A549 (cell line): ENCODE measurements at regions not wholly inside any gene's neighbourhood (a gene's known extent, or its start where the extent isn't known, plus 50 kb on each side); places are given as distances from the start of the nearest gene placed in this dataset.

Experiments used
- ATAC-seq, 2 experiments: fragments of 200-7000 bp in 1 of 2; fragments of >200 bp in 1 of 2; cut with Nextera tagmentation in 1 of 2; cut with Tn5 transposase in 1 of 2; 3 replicates each; pipeline versions ENCODE4 v1.8.0 to v1.9.1; 2018 to 2020; ENCODE audit warnings: mild to moderate bottlenecking in 1 of 2, moderate library complexity in 1 of 2
- CTCF ChIA-PET: fragments of 300-600 bp; sonication (Branson Sonifier 250); formaldehyde crosslinking; extraction: SDS; loops from one replicate; lab custom pipeline; 2021; ENCODE audit warnings: antibody characterized with exemption, inconsistent platforms; lab: Yijun Ruan, JAX
- POLR2A ChIA-PET: fragments of 350-600 bp; formaldehyde crosslinking; extraction: SDS; loops from one replicate; lab custom pipeline; 2021; ENCODE audit warnings: antibody characterized with exemption, inconsistent platforms; lab: Yijun Ruan, JAX
- DNase-seq, 2 experiments: peaks; one replicate each; pipeline versions ENCODE4 v3.0.0 to v3.0.0-alpha.2; 2011 to 2016; ENCODE audit warnings: low read depth in 1 of 2, low spot score in 1 of 2
- FAIRE-seq: peaks from 2 replicates; lab custom pipeline; 2011; peaks lifted over from hg19 to GRCh38; lab: Jason Lieb, UNC
- H3K27ac ChIP-seq, 2 experiments: fragments of >200 bp; sonication (Bioruptor Twin); formaldehyde crosslinking; 3 replicates each; pipeline ENCODE4 v1.5.1; 2016 to 2017
- H3K4me1 ChIP-seq: fragments of >200 bp; sonication (Bioruptor Twin); formaldehyde crosslinking; 3 replicates; pipeline ENCODE4 v1.6.1; 2016
- H3K4me2 ChIP-seq: fragments of >200 bp; sonication (Bioruptor Twin); formaldehyde crosslinking; 3 replicates; pipeline ENCODE4 v1.6.1; 2016
- H3K4me3 ChIP-seq: fragments of >200 bp; sonication (Bioruptor Twin); formaldehyde crosslinking; 3 replicates; pipeline ENCODE4 v1.5.1; 2016
- H3K9me3 ChIP-seq: fragments of >200 bp; sonication (Bioruptor Twin); formaldehyde crosslinking; 3 replicates; pipeline ENCODE4 v1.6.1; 2016
- CBX2 ChIP-seq: fragments of 200-600 bp; sonication (generic); IDR thresholded peaks from 2 replicates; pipeline ENCODE4 v1.6.1; 2016; ENCODE audit warnings: low read depth, mild to moderate bottlenecking, borderline replicate concordance
- CBX8 ChIP-seq: fragments of 200-600 bp; sonication (generic); IDR thresholded peaks from 2 replicates; pipeline ENCODE4 v1.6.1; 2016
- CHD2 ChIP-seq: fragments of 150-350 bp; IDR thresholded peaks from 2 replicates; pipeline ENCODE4 v1.6.1; 2014; ENCODE audit warnings: low read length; ENCODE audit not compliant: partially characterized antibody
- CHD4 ChIP-seq: fragments of 200-600 bp; sonication (generic); IDR thresholded peaks from 2 replicates; pipeline ENCODE4 v1.6.1; 2016; ENCODE audit warnings: antibody characterized with exemption, mild to moderate bottlenecking, borderline replicate concordance
- EHMT2 ChIP-seq: fragments of 200-600 bp; sonication (generic); IDR thresholded peaks from 2 replicates; pipeline ENCODE4 v1.6.1; 2016; ENCODE audit warnings: antibody characterized with exemption, low read depth, mild to moderate bottlenecking, moderate library complexity
- FOSB ChIP-seq: fragments of 250-450 bp; sonication (Bioruptor Pico); IDR thresholded peaks from 2 replicates; pipeline ENCODE4 v1.5.0; 2020; ENCODE audit warnings: mild to moderate bottlenecking, moderate library complexity
- FOSL2 ChIP-seq, 2 experiments: fragments of 450-650 bp in 1 of 2; fragments of >200 bp in 1 of 2; sonication (Bioruptor Twin) in 1 of 2; formaldehyde crosslinking; IDR thresholded peaks; 2 replicates each; pipeline versions ENCODE4 v1.5.0 to v1.6.1; 2016 to 2020; ENCODE audit warnings: mild to moderate bottlenecking in 1 of 2, moderate library complexity in 1 of 2
- HEYL ChIP-seq: fragments of 250-450 bp; sonication (Bioruptor Pico); IDR thresholded peaks from 2 replicates; pipeline ENCODE4 v1.8.0; 2021; ENCODE audit warnings: mild to moderate bottlenecking, moderate library complexity
- HOXB5 ChIP-seq: fragments of 250-450 bp; sonication (Bioruptor Pico); IDR thresholded peaks from 2 replicates; pipeline ENCODE4 v1.5.0; 2020; ENCODE audit warnings: mild to moderate bottlenecking, moderate library complexity
- MAZ ChIP-seq: fragments of 150-350 bp; IDR thresholded peaks from 2 replicates; pipeline ENCODE4 v1.6.1; 2014; ENCODE audit warnings: antibody characterized with exemption, low read depth, low read length, borderline replicate concordance
- NFE2L2 ChIP-seq: fragments of 150-350 bp; conservative IDR thresholded peaks from 2 replicates; pipeline ENCODE4 v1.6.1; 2014; ENCODE audit warnings: low read length
- POLR2A ChIP-seq: IDR thresholded peaks from 2 replicates; pipeline ENCODE4 v1.6.1; 2012; ENCODE audit warnings: mild to moderate bottlenecking, low read length
- RAD21 ChIP-seq, 2 experiments: fragments of >200 bp in 1 of 2; sonication (Bioruptor Twin) in 1 of 2; formaldehyde crosslinking in 1 of 2; IDR thresholded peaks in 1 of 2; conservative IDR thresholded peaks in 1 of 2; 2 replicates in 1 of 2; 3 replicates in 1 of 2; pipeline ENCODE4 v1.6.1; 2012 to 2018; ENCODE audit warnings: inconsistent platforms in 1 of 2
- RARB ChIP-seq: fragments of 250-450 bp; sonication (Bioruptor Pico); IDR thresholded peaks from 2 replicates; pipeline ENCODE4 v1.8.0; 2021; ENCODE audit warnings: mild to moderate bottlenecking, moderate library complexity
- RCOR1 ChIP-seq: fragments of 150-350 bp; IDR thresholded peaks from 2 replicates; pipeline ENCODE4 v1.6.1; 2014; ENCODE audit warnings: antibody characterized with exemption, low read length, low read depth
- RNF2 ChIP-seq: fragments of 200-600 bp; sonication (generic); IDR thresholded peaks from 2 replicates; pipeline ENCODE4 v1.6.1; 2016; ENCODE audit warnings: low read depth, mild to moderate bottlenecking, antibody characterized with exemption, moderate library complexity, borderline replicate concordance
- SMC3 ChIP-seq: fragments of >200 bp; sonication (Bioruptor Twin); formaldehyde crosslinking; IDR thresholded peaks from 3 replicates; pipeline ENCODE4 v1.6.1; 2018; ENCODE audit warnings: inconsistent platforms
- TFCP2L1 ChIP-seq: fragments of 250-450 bp; sonication (Bioruptor Pico); IDR thresholded peaks from 2 replicates; pipeline ENCODE4 v1.5.0; 2021; ENCODE audit warnings: mild to moderate bottlenecking
- ZFP36 ChIP-seq: fragments of 450-650 bp; IDR thresholded peaks from 2 replicates; pipeline ENCODE4 v1.6.1; 2014; ENCODE audit warnings: borderline replicate concordance; ENCODE audit not compliant: partially characterized antibody
- ZSCAN20 ChIP-seq: fragments of 250-450 bp; sonication (Bioruptor Pico); IDR thresholded peaks from 2 replicates; pipeline ENCODE4 v1.8.0; 2022; ENCODE audit warnings: mild to moderate bottlenecking, moderate library complexity
- WGBS: methylation state at CpG from one replicate; pipeline ENCODE4 v1.1.6; 2017; ENCODE audit errors: missing lambda C conversion rate; 5-methylcytosine and 5-hydroxymethylcytosine counted together
- TF ChIP-seq, protein P1 (sequence below): IDR thresholded peaks from 2 replicates; pipeline ENCODE4 v1.6.1; 2012
- TF ChIP-seq, protein P2 (sequence below): fragments of 150-350 bp; IDR thresholded peaks from 2 replicates; pipeline ENCODE4 v1.6.1; 2014; ENCODE audit warnings: low read depth, mild to moderate bottlenecking, low read length
- TF ChIP-seq, protein P3 (sequence below): fragments of >200 bp; sonication (Bioruptor Twin); formaldehyde crosslinking; IDR thresholded peaks from 3 replicates; pipeline ENCODE4 v1.6.1; 2016
- TF ChIP-seq, protein P4 (sequence below): fragments of 250-450 bp; sonication (Bioruptor Pico); IDR thresholded peaks from 2 replicates; pipeline ENCODE4 v1.5.0; 2020; ENCODE audit warnings: low read depth, mild to moderate bottlenecking, moderate library complexity

DNA sequence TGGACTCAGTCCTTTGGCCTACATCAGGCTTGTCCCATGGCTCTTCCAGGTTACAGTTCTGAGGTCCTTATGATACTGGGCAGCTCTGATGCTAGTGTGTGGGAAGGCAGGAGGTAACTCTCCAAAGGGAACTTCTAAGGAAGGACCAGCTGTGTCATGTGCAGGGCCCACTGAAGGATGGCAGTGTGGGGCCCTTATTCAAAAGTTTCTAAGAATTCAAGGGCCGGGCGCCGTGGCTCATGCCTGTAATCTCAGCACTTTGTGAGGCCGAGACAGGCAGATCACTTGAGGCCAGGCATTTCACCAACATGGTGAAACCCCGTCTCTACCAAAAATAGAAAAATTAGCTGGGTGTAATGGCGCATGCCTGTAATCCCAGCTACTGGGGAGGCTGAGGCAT, 254.2 kb upstream of the HABP2 start:
- WGBS: 98% methylated on average over 6 of the region's 6 CpGs
- Histone ChIP-seq H3K4me1 (peaks cover 9% of the 10 kb centered on the region; the same call in 2 of the 3 replicates), H3K4me3 (no peak overlapping the region), H3K4me2 (no peak overlapping the region), H3K9me3 (no peaks in the 10 kb centered on the region), H3K27ac (no peak overlapping the region)
- ATAC-seq: no peak
- POLR2A ChIA-PET: no interaction called here
- FAIRE-seq: no peak
- no peak for DNase-seq
- TF ChIP-seq CBX8 (no peak), RARB (CRISPR knock-in tag) (no peak), ZSCAN20 (CRISPR knock-in tag) (no peak), HEYL (CRISPR knock-in tag) (no peak), RNF2 (no peak), CHD2 (no peak), SMC3 (no peak), ZFP36 (no peak), RAD21 (conservative IDR thresholded peaks at IDR 0.05 in 1 of 2, IDR thresholded peaks at IDR 0.05 in 1 of 2) (no peak), CHD4 (no peak), FOSB (no peak), FOSL2 (IDR thresholded peaks at IDR 0.05) (no peak), FOSL2 (CRISPR knock-in tag; IDR thresholded peaks at IDR 0.05) (no peak), HOXB5 (CRISPR knock-in tag) (no peak), TFCP2L1 (CRISPR knock-in tag) (no peak), NFE2L2 (no peak), EHMT2 (no peak)
- TF ChIP-seq, protein P1, sequence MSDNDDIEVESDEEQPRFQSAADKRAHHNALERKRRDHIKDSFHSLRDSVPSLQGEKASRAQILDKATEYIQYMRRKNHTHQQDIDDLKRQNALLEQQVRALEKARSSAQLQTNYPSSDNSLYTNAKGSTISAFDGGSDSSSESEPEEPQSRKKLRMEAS: no peak
- TF ChIP-seq, protein P2, sequence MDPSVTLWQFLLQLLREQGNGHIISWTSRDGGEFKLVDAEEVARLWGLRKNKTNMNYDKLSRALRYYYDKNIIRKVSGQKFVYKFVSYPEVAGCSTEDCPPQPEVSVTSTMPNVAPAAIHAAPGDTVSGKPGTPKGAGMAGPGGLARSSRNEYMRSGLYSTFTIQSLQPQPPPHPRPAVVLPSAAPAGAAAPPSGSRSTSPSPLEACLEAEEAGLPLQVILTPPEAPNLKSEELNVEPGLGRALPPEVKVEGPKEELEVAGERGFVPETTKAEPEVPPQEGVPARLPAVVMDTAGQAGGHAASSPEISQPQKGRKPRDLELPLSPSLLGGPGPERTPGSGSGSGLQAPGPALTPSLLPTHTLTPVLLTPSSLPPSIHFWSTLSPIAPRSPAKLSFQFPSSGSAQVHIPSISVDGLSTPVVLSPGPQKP: no peak
- TF ChIP-seq, protein P3, sequence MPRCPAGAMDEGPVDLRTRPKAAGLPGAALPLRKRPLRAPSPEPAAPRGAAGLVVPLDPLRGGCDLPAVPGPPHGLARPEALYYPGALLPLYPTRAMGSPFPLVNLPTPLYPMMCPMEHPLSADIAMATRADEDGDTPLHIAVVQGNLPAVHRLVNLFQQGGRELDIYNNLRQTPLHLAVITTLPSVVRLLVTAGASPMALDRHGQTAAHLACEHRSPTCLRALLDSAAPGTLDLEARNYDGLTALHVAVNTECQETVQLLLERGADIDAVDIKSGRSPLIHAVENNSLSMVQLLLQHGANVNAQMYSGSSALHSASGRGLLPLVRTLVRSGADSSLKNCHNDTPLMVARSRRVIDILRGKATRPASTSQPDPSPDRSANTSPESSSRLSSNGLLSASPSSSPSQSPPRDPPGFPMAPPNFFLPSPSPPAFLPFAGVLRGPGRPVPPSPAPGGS: no peak
- TF ChIP-seq, protein P4, sequence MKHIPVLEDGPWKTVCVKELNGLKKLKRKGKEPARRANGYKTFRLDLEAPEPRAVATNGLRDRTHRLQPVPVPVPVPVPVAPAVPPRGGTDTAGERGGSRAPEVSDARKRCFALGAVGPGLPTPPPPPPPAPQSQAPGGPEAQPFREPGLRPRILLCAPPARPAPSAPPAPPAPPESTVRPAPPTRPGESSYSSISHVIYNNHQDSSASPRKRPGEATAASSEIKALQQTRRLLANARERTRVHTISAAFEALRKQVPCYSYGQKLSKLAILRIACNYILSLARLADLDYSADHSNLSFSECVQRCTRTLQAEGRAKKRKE: no peak
- CTCF ChIA-PET: interaction anchor here (1.2 kb wide), 1 partner anchor 12 kb away, joined by 3 read pairs; no protein-coding TSS in a partner anchor

DNA sequence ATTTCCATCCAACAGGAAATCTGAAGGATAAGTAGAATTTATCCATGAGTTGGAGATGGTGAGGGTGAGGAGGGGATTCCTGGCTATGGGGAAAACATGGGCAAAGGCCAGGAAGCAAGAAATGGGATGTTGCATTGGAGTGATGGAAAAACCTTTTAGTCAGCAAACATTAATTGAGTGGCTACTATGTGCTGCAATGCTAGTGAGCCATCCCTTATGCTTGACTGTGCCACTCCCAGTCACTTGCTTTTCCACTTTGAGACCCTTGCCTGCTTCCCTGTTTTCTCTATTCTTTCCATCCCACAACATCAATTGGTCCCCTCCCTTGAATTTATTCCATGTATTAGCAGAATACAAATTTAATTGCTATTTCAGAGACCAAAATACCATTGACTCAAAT, 252.7 kb upstream of the HABP2 start:
- no peak for FAIRE-seq
- TF ChIP-seq MAZ (no peak), RCOR1 (no peak), CBX2 (no peak), ZFP36 (no peak), POLR2A (no peak)
- CTCF ChIA-PET: no interaction called here
- H3K4me2 ChIP-seq: no peak overlapping the region
- DNase-seq: no peak
- no peak for ATAC-seq
- no peak overlapping the region for H3K27ac ChIP-seq
- no peak overlapping the region for H3K4me3 ChIP-seq
- H3K9me3 ChIP-seq: no peaks in the 10 kb centered on the region
- POLR2A ChIA-PET: no interaction called here
- peaks cover 20% of the 10 kb centered on the region for H3K4me1 ChIP-seq
